GM10248 (cell line): ENCODE measurements at regions not wholly inside any gene's neighbourhood (a gene's known extent, or its start where the extent isn't known, plus 50 kb on each side); places are given as distances from the start of the nearest gene placed in this dataset.

Source experiments
- CTCF ChIA-PET: fragments of 300-600 bp; sonication (Branson Sonifier 250); formaldehyde crosslinking; extraction: SDS; loops from one replicate; lab custom pipeline; 2021; ENCODE audit warnings: antibody characterized with exemption; lab: Yijun Ruan, JAX
- POLR2A ChIA-PET: fragments of 350-650 bp; sonication (Branson Sonifier 250); formaldehyde crosslinking; extraction: SDS; loops from one replicate; lab custom pipeline; 2020; ENCODE audit warnings: antibody characterized with exemption; lab: Yijun Ruan, JAX
- DNase-seq: peaks from one replicate; pipeline ENCODE4 v3.0.0; 2012; ENCODE audit errors: extremely low spot score
- CTCF ChIP-seq: IDR thresholded peaks from 2 replicates; pipeline ENCODE4 v1.5.1; 2012; ENCODE audit warnings: mild to moderate bottlenecking, low read depth; ENCODE audit errors: extremely low read depth, missing control alignments, control extremely low read depth

DNA sequence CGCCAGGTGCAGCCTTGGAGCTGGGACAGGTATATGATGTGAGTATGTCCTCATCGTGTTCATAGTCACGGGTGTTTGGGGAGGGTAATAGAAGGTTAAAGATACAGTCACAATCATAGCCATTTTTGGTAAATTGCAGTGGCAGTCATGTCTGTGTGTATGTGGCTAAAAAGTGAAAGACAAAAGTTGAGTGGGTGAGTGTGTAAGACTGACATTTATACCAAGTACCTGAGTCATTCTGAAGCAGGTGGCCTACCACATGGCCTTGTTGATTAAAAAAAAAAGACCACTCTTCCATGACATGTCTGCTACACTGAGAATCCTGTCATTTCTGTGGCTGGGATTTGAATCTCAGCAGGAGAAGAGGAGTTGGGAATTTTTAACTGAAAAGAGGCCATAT is 181.9 kb downstream of the SCP2D1 start:
- no peak for TF ChIP-seq CTCF
- ChIA-PET POLR2A (no interaction called here), CTCF (no interaction called here)
- no peak for DNase-seq

DNA sequence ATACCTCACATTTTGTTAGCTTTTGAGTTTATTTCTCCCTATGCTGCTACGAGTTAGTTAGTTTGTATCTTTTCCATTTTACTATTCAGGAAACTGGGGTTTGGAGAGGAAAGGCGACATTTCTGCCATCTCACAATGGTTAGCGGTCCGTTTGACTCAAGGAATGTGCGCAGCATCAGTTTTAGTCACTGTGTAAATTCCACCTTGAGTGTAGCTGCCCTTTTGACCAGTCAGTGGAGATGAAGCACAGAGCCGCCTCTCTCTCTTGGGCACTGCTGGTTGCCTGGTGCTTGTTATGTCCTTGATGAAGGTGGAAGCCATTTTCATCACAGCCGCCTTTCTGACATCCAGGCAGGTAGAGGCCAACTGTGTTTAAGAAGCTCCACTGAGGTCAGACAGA is 185.5 kb downstream of the SCP2D1 start:
- TF ChIP-seq CTCF: no peak
- DNase-seq: no peak
- ChIA-PET CTCF (no interaction called here), POLR2A (no interaction called here)

- CTCF ChIA-PET: no interaction called here
- POLR2A ChIA-PET: no interaction called here
- TF ChIP-seq CTCF: no peak
- no peak for DNase-seq
These were observed 186.5 kb downstream of the SCP2D1 start for GRCh38 chr20:19000078-19000477.

- ChIA-PET POLR2A (no interaction called here), CTCF (no interaction called here)
- TF ChIP-seq CTCF: no peak
- DNase-seq: no peak
These were observed 187.6 kb downstream of the SCP2D1 start for GRCh38 chr20:19001177-19001576.

DNA sequence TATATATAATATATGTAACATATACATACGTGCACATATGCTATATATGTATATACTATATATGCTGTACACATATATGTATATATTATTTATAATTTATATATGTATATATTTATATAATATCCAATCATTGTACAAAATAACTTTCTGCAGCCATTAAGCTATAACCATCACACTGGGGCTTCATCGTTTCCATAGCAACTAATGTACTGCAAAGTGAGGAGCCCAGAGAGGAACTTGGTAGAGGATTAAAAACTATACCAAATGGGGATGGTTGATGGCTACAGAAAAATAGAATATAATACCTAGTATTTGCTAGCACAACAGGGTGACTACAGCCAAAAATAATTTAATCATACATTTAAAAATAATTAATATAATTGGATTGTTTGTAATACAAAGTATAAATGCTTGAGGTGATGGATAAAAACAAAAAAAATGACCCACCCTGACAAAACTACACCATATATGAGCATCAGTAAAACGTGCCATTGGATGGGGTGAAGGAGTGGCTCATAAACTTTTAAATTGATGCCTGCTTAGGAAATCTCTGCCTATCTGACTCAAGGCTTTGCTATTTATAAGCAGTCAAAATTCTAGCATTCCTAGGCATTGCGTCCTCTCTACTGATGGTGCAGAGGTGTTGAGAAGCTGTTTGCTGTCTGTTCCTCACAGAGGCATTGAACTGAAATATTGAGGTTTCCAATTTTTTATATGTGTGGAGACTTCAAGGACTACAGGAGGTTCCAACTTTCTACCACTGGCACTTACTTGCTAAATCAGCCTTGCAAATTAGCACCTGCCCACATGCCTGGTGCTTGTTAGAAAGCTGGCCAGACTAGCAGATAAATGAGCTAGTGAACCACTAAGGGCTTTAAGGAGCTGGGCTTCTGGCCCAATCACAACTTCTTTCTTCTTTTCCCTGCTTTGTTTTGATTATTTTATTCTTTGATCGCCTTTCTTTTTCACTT is 190.1 kb downstream of the SCP2D1 start:
- CTCF ChIA-PET: interaction anchor here (1.1 to 1.6 kb wide), 2 partner anchors 10 to 13 kb away, joined by 3 to 4 read pairs; no protein-coding TSS in a partner anchor
- POLR2A ChIA-PET: no interaction called here
- no peak for TF ChIP-seq CTCF
- DNase-seq: no peak

GRCh38 chr20:19004975-19005374 is 191.4 kb downstream of the SCP2D1 start:
- ChIA-PET POLR2A (no interaction called here), CTCF (interaction anchor here (1.1 kb wide), 1 partner anchor 11 kb away, joined by 4 read pairs; no protein-coding TSS in a partner anchor)
- no peak for DNase-seq
- no peak for TF ChIP-seq CTCF
